ENCODE measurements at regions not wholly inside any gene's neighbourhood (a gene's known extent, or its start where the extent isn't known, plus 50 kb on each side); places are given as distances from the start of the nearest gene placed in this dataset.

DNA sequence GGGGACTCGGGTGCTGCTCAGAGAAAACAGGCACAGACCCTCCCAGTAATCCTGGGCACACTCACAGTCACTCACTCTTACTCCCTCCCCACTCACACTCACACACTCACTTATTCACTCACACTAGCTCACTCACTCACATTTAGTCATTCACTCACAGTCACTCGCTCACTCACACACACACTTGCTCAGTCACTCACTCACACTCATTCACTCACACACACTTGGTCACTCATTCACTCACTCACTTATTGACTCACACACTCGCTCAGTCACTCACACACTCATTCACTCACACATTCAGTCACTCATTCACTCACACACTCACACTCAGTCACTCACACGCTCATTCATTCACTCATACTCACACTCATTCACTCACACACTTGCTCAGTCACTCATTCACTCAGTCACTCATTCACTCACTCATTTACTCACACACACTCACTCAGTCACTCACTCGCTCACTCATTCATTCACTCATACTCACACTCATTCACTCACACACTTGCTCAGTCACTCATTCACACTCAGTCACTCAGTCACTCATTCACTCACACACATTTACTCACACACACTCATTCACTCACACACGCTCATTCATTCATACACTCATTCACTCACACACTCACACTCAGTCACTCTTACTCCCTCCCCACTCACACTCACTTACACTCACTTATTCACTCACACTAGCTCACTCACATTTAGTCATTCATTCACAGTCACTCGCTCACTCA is 164.2 kb upstream of the C1orf174 start:
- BruUV-seq (replicated peaks): no TSS peak
- WGBS, 2 experiments (ENCODE audit: extremely low coverage in 2 of 2, insufficient read length in 1 of 2): 83% methylated on average over 1 of the region's 7 CpGs; no CpG with 5 or more reads in 1 of the 2 experiments
- Histone ChIP-seq H3K56ac (ENCODE audit: extremely low read depth, insufficient read depth, low read length) (no peak overlapping the region), H3K79me1 (ENCODE audit: low read depth in 1 of 2, low read length in 2 of 2) (no peaks in the 10 kb centered on the region), H2AFZ (replicated peaks; ENCODE audit: low read length, poor library complexity) (no peak overlapping the region), H3K18ac (ENCODE audit: low read depth, low read length) (no peak overlapping the region), H2AK9ac (replicated peaks; ENCODE audit: low read depth, low read length, poor library complexity) (no peak overlapping the region), H3K9me3 (ENCODE audit: control insufficient read depth, insufficient read depth, low read length) (peaks cover 47% of the 10 kb centered on the region), H3K14ac (replicated peaks; ENCODE audit: low read depth, low read length) (no peak overlapping the region), H3K4me2 (ENCODE audit: low read depth, low read length) (no peak overlapping the region), H2AK5ac (ENCODE audit: low read depth, low read length) (no peak overlapping the region), H3K9me1 (ENCODE audit: insufficient read depth, low read length) (no peaks in the 10 kb centered on the region), H3K36me3 (ENCODE audit: control insufficient read depth, insufficient read depth, low read length) (no peaks in the 10 kb centered on the region), H4K91ac (ENCODE audit: insufficient read depth, low read depth, low read length) (no peak overlapping the region), H4K20me1 (ENCODE audit: insufficient read depth, low read length) (no peaks in the 10 kb centered on the region), H3K4me1 (ENCODE audit: control insufficient read depth, insufficient read depth, low read length) (no peaks in the 10 kb centered on the region), H3K4me3 (ENCODE audit: insufficient read depth, low read depth, low read length) (no peak overlapping the region), H2BK20ac (ENCODE audit: low read depth, low read length) (no peak overlapping the region), H4K8ac (ENCODE audit: low read depth in 2 of 2, low read length in 2 of 2) (no peak overlapping the region), H3K9ac (ENCODE audit: low read depth, low read length) (no peak overlapping the region), H4K5ac (ENCODE audit: low read depth, low read length) (no peak overlapping the region), H2BK15ac (ENCODE audit: low read depth, low read length) (no peak overlapping the region), H3K23ac (ENCODE audit: low read depth, low read length) (no peak overlapping the region), H3K27me3 (ENCODE audit: control insufficient read depth, insufficient read depth, low read length) (no peaks in the 10 kb centered on the region), H2BK5ac (ENCODE audit: low read depth, low read length, poor library complexity, severe bottlenecking) (no peak overlapping the region), H3K4ac (ENCODE audit: low read depth, low read length) (no peak overlapping the region), H2BK120ac (ENCODE audit: low read depth, low read length) (no peak overlapping the region), H3K27ac (ENCODE audit: insufficient read depth, low read length) (no peak overlapping the region)
- no peak for DNase-seq
- intact Hi-C loops (cut with micrococcal nuclease): no loop called here
- no peak for ATAC-seq (ENCODE audit: low read depth)
- CTCF ChIA-PET: no interaction called here
- in situ Hi-C loops (cut with MboI; ENCODE audit: low sequenced_read_pairs): no loop called here
- TF ChIP-seq RFX5 (IDR thresholded peaks at IDR 0.05; ENCODE audit: low read depth, low read length) (no peak), CEBPB (IDR thresholded peaks at IDR 0.05; ENCODE audit: low read depth, low read length) (no peak), MXI1 (IDR thresholded peaks at IDR 0.05; ENCODE audit: borderline replicate concordance, low read depth, low read length) (no peak)
- POLR2A ChIA-PET (ENCODE audit: unreplicated experiment): no interaction called here
- dilution Hi-C loops (cut with HindIII; ENCODE audit: low sequenced_read_pairs, unreplicated experiment): no loop called here
